Neuronal stem cell (in vitro differentiated cells): ENCODE measurements at regions not wholly inside any gene's neighbourhood (a gene's known extent, or its start where the extent isn't known, plus 50 kb on each side); places are given as distances from the start of the nearest gene placed in this dataset.
A peak's percentile ranks its signal among the peaks of the same experiment; 100 is the strongest.

Experiments
- DNase-seq: peaks from one replicate; pipeline ENCODE4 v3.0.0-alpha.2; 2013; ENCODE audit warnings: low spot score
- H2AFZ ChIP-seq: one replicate; pipeline ENCODE4 v1.6.1; 2013; ENCODE audit warnings: mild to moderate bottlenecking, low read length, inconsistent platforms
- H2AK5ac ChIP-seq: 2 replicates; pipeline ENCODE4 v1.6.1; 2013; ENCODE audit warnings: low read depth, mild to moderate bottlenecking, inconsistent platforms, low read length, moderate library complexity, mixed read lengths
- H2BK120ac ChIP-seq: 2 replicates; pipeline ENCODE4 v1.6.1; 2013; ENCODE audit warnings: low read depth, mild to moderate bottlenecking, inconsistent platforms, low read length, moderate library complexity, mixed read lengths
- H2BK12ac ChIP-seq: one replicate; pipeline ENCODE4 v1.6.1; 2013; ENCODE audit warnings: low read length, inconsistent platforms
- H2BK15ac ChIP-seq: 2 replicates; pipeline ENCODE4 v1.6.1; 2013; ENCODE audit warnings: mild to moderate bottlenecking, low read length, inconsistent platforms, mixed read lengths
- H2BK5ac ChIP-seq: one replicate; pipeline ENCODE4 v1.6.1; 2013; ENCODE audit warnings: inconsistent platforms, mild to moderate bottlenecking, low read length, moderate library complexity
- H3K14ac ChIP-seq: one replicate; pipeline ENCODE4 v1.6.1; 2013; ENCODE audit warnings: low read length, inconsistent platforms
- H3K18ac ChIP-seq: 2 replicates; pipeline ENCODE4 v1.6.1; 2013; ENCODE audit warnings: low read length, inconsistent platforms
- H3K23ac ChIP-seq: 2 replicates; pipeline ENCODE4 v1.6.1; 2013; ENCODE audit warnings: low read depth, mild to moderate bottlenecking, mixed read lengths, low read length, inconsistent platforms; ENCODE audit not compliant: poor library complexity
- H3K27ac ChIP-seq: replicated peaks from 3 replicates; pipeline ENCODE4 v1.5.1; 2013; ENCODE audit warnings: low read length, inconsistent platforms
- H3K27me3 ChIP-seq, 3 experiments: 2 replicates each; pipeline ENCODE4 v1.6.1; 2013; ENCODE audit warnings: low read length in 3 of 3, mild to moderate bottlenecking in 2 of 3, inconsistent platforms in 1 of 3, low read depth in 1 of 3, mixed read lengths in 1 of 3, moderate library complexity in 1 of 3; ENCODE audit not compliant: control insufficient read depth in 3 of 3, insufficient read depth in 3 of 3
- H3K36me3 ChIP-seq, 2 donors: replicated peaks in 1 of 2; 2 replicates each; pipeline ENCODE4 v1.6.1; 2013; ENCODE audit warnings: low read length in 2 of 2; ENCODE audit not compliant: control insufficient read depth in 2 of 2, insufficient read depth in 2 of 2
- H3K4ac ChIP-seq: 2 replicates; pipeline ENCODE4 v1.6.1; 2013; ENCODE audit warnings: inconsistent platforms, mild to moderate bottlenecking, low read length, moderate library complexity
- H3K4me1 ChIP-seq, 2 donors: 1 replicate in 1 of 2; 2 replicates in 1 of 2; pipeline ENCODE4 v1.6.1; 2013; ENCODE audit warnings: low read length in 2 of 2, low read depth in 1 of 2; ENCODE audit not compliant: control insufficient read depth in 2 of 2, insufficient read depth in 1 of 2
- H3K4me2 ChIP-seq: one replicate; pipeline ENCODE4 v1.6.1; 2013; ENCODE audit warnings: mild to moderate bottlenecking, low read length, inconsistent platforms; ENCODE audit not compliant: insufficient read depth, poor library complexity, severe bottlenecking
- H3K4me3 ChIP-seq, 2 donors: 2 replicates each; pipeline ENCODE4 v1.5.1; 2013; ENCODE audit warnings: low read length in 2 of 2, mild to moderate bottlenecking in 2 of 2, inconsistent platforms in 1 of 2, moderate library complexity in 1 of 2
- H3K79me1 ChIP-seq: one replicate; pipeline ENCODE4 v1.6.1; 2013; ENCODE audit warnings: low read depth, mild to moderate bottlenecking, inconsistent platforms, low read length, moderate library complexity
- H3K9ac ChIP-seq: one replicate; pipeline ENCODE4 v1.6.1; 2013; ENCODE audit warnings: mild to moderate bottlenecking, low read depth, low read length, inconsistent platforms; ENCODE audit not compliant: poor library complexity
- H3K9me3 ChIP-seq, 2 donors: replicated peaks in 1 of 2; 2 replicates each; pipeline versions ENCODE3 to v1.6.1; 2013; ENCODE audit warnings: low read length in 2 of 2, mild to moderate bottlenecking in 2 of 2, inconsistent platforms in 1 of 2, low read depth in 1 of 2, mixed read lengths in 1 of 2, moderate library complexity in 1 of 2; ENCODE audit not compliant: control insufficient read depth in 2 of 2, insufficient read depth in 1 of 2
- H4K8ac ChIP-seq: one replicate; pipeline ENCODE4 v1.6.1; 2013; ENCODE audit warnings: low read depth, mild to moderate bottlenecking, inconsistent platforms, low read length, moderate library complexity
- H4K91ac ChIP-seq: one replicate; pipeline ENCODE4 v1.6.1; 2013; ENCODE audit warnings: low read length, low read depth, mild to moderate bottlenecking, inconsistent platforms; ENCODE audit not compliant: poor library complexity
- WGBS, 2 donors: extraction: QIAGEN DNeasy Blood & Tissue Kit; methylation state at CpG; one replicate each; pipeline ENCODE4 v1.1.7; 2013; ENCODE audit warnings: missing lambda C conversion rate in 2 of 2, mixed read lengths in 1 of 2; ENCODE audit not compliant: insufficient read length in 2 of 2, insufficient replicate concordance in 1 of 2; ENCODE audit errors: extremely low coverage in 2 of 2; 5-methylcytosine and 5-hydroxymethylcytosine counted together

GRCh38 chr4:163404080-163404479 lies 60.4 kb downstream of the NPY5R start:
- Histone ChIP-seq H2BK15ac (no peak overlapping the region), H3K36me3 (no peaks in the 10 kb centered on the region), H3K79me1 (no peaks in the 10 kb centered on the region), H2BK5ac (no peak overlapping the region), H3K27ac (no peak overlapping the region), H3K14ac (no peak overlapping the region), H3K4me2 (no peak overlapping the region), H3K9me3 (no peaks in the 10 kb centered on the region), H3K27me3 (no peaks in the 10 kb centered on the region), H3K23ac (no peak overlapping the region), H2BK120ac (no peak overlapping the region), H2AFZ (peak overlapping the region; percentile 9), H3K18ac (no peak overlapping the region), H3K4me3 (no peak overlapping the region), H2BK12ac (no peak overlapping the region), H4K8ac (no peak overlapping the region), H3K4ac (no peak overlapping the region), H3K4me1 (peaks cover 0 to 2% of the 10 kb centered on the region in 2 donors), H4K91ac (no peak overlapping the region), H2AK5ac (no peak overlapping the region), H3K9ac (no peak overlapping the region)
- WGBS, 2 donors, result no CpG with 5 or more reads among the region's 1 CpG
- DNase-seq, result no peak
